Memory B cell (primary cell): ENCODE measurements at regions not wholly inside any gene's neighbourhood (a gene's known extent, or its start where the extent isn't known, plus 50 kb on each side); places are given as distances from the start of the nearest gene placed in this dataset.

ENCODE experiments used
- ATAC-seq: fragments of 150-1000 bp; cut with Tn5 transposase; 2 replicates; pipeline ENCODE4 v1.10.0; 2021; ENCODE audit warnings: low read depth, mild to moderate bottlenecking, moderate library complexity
- DNase-seq, 2 donors: peaks; one replicate each; pipeline ENCODE4 v3.0.0; 2022; ENCODE audit warnings: low spot score in 2 of 2
- H3K27ac Mint-ChIP-seq: one replicate; pipeline ENCODE4 v1.8.0; 2022; ENCODE audit warnings: mild to moderate bottlenecking, moderate library complexity, mixed read lengths
- H3K27me3 Mint-ChIP-seq: one replicate; pipeline ENCODE4 v1.8.0; 2022; ENCODE audit warnings: mixed read lengths
- H3K36me3 Mint-ChIP-seq: one replicate; pipeline ENCODE4 v1.8.0; 2022; ENCODE audit warnings: mild to moderate bottlenecking, mixed read lengths
- H3K4me1 Mint-ChIP-seq: one replicate; pipeline ENCODE4 v1.8.0; 2022; ENCODE audit warnings: mixed read lengths
- H3K4me3 Mint-ChIP-seq: one replicate; pipeline ENCODE4 v1.8.0; 2022; ENCODE audit warnings: mild to moderate bottlenecking, moderate library complexity, mixed read lengths
- H3K9me3 Mint-ChIP-seq: one replicate; pipeline ENCODE4 v1.8.0; 2022; ENCODE audit warnings: mixed read lengths

DNA sequence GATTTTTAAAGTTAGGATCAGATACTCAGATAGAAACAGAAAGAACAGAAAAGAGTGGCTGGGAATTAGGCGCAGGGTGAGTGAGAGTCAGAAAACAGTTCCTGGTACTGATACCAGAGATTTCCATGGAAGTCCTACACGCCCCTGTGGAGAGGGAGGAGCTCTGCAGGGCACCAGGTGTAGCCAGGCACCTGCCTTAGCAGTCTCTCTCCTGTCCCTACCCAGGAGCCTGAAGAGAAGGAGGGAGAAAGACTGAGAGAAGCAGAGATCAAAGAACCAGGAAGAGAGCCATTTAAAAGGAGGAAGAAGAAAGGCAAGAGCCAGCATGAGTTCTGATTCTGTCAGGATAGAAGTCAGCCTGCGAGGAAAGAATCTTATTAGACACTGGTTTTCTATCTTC is 65.0 kb downstream of the CBLN1 start:
- Mint-ChIP-seq H3K4me1 (no peaks in the 10 kb centered on the region), H3K36me3 (no peaks in the 10 kb centered on the region), H3K9me3 (peaks cover 4% of the 10 kb centered on the region), H3K27ac (no peak overlapping the region), H3K27me3 (no peaks in the 10 kb centered on the region), H3K4me3 (no peak overlapping the region)
- ATAC-seq (no peak), DNase-seq (no peak)

DNA sequence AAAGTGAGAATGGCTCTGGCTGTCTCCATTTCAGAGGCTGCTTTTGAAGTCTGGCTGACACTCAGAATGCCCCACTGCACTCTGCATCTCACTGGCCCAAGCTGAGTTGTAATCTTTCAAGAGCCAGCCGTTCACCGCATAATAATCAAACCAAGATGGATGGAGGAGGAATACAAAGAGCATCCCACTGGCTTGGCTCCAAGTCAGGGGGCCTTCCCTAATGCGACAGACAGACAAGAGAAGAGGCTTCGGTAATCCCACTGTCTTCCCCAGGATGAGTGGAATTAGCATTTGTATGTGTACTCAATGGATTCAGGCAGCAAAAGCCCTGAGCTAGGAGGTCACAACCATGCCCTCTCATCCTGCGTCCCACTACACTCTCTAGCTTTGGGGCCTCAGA is 68.0 kb downstream of the CBLN1 start:
- Mint-ChIP-seq H3K27ac (no peak overlapping the region), H3K4me1 (no peaks in the 10 kb centered on the region), H3K36me3 (no peaks in the 10 kb centered on the region), H3K4me3 (no peak overlapping the region), H3K9me3 (peaks cover under 1% of the 10 kb centered on the region), H3K27me3 (no peaks in the 10 kb centered on the region)
- ATAC-seq = no peak
- DNase-seq = no peak

DNA sequence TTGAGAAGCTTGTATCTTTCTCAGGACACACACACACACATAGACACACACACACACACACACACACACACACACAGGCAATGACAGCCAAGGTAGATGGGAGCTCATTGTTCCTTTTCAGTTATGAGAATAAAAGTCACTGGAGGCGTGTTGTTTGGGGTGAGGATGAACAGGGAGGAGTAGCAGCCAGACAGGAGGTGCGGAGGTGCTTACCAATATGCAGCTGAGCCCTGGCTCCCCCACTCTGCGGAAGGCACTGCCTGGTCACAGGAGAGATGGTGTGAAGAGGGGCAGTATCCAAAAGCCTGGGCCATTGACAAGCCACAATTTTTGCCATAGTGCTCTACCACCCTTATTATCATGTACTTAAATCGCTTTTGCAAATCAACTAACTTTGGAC is 77.4 kb downstream of the CBLN1 start:
- Mint-ChIP-seq H3K27me3 (no peaks in the 10 kb centered on the region), H3K4me1 (no peaks in the 10 kb centered on the region), H3K36me3 (no peaks in the 10 kb centered on the region), H3K27ac (no peak overlapping the region), H3K9me3 (peaks cover 5% of the 10 kb centered on the region), H3K4me3 (no peak overlapping the region)
- no peak for DNase-seq
- no peak for ATAC-seq

DNA sequence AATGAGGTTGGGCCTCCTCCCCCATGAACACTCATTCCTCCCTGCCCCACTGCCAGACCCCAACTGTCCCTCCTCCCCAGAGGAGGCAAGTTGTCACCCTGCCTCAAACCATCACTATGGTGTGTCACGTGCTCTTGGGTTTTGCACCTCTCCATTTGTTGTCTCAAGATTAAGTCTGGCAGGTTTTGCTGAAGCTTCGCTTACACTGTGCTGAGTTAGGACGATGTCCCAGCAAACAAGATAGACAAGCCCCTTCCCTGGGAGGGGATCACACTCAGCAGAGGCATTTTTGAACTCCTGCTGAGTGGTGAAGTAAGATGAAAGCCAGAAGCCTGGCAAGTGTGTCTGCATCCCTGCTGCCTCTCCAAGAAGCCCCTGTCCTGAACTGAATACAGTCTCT is 78.3 kb downstream of the CBLN1 start:
- Mint-ChIP-seq H3K27me3 (no peaks in the 10 kb centered on the region), H3K27ac (no peak overlapping the region), H3K9me3 (peaks cover 5% of the 10 kb centered on the region), H3K4me3 (no peak overlapping the region), H3K4me1 (no peaks in the 10 kb centered on the region), H3K36me3 (no peaks in the 10 kb centered on the region)
- DNase-seq (no peak), ATAC-seq (no peak)

DNA sequence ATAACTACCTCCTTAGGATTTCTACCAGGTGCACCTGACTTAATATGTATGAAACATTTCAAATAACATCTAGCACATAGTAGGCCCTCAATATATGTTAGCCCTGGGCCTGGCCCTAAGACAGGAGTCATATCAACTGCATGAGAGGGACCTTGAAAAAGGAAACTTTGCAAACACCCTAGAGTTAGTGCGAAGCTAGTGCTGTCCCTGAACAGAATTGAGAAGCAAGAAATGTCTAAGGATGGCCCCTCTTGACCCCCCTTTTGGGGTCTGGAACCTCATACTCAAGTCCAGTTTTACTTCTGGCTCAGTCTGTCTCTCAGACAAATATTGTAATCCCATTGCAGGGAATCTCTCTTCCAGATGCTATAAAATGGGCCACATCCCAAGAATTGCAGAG is 80.5 kb downstream of the CBLN1 start:
- no peak for ATAC-seq
- H3K27ac Mint-ChIP-seq = no peak overlapping the region
- H3K9me3 Mint-ChIP-seq = peaks cover 5% of the 10 kb centered on the region

DNA sequence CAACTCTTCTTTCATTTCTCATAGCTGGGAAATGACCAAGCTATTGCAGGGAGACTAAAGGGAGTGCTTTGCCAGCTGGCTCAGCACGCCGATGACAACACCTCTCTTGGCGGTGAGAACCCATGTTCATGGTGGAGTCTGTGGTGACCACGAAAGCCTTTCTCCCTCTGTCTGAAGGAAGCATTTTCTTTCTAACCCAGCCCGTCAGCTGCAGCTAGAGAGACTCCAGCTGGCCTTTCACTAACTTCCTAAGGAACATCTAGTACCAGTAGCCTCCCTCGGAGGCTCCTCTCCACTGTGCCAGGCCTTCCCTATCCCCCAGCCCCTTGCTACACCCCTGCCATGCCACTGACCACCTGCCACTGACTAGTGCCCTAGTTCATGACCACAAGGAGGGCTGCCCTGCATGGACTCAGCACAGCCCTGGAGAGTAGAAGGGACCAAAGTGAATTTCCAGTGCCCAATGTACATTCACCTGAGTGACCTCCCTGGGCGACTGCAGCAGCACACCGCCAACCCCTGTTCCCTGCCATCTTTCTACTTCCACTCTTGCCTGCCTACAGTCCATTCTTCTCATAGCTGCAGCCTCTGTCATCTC is 81.3 kb downstream of the CBLN1 start:
- peaks cover 5% of the 10 kb centered on the region for H3K9me3 Mint-ChIP-seq
- no peaks in the 10 kb centered on the region for H3K36me3 Mint-ChIP-seq
- no peak overlapping the region for H3K27ac Mint-ChIP-seq
- H3K4me3 Mint-ChIP-seq = no peak overlapping the region
- no peak for DNase-seq
- no peaks in the 10 kb centered on the region for H3K4me1 Mint-ChIP-seq
- no peaks in the 10 kb centered on the region for H3K27me3 Mint-ChIP-seq
- no peak for ATAC-seq

More for the DNA sequence above, 80.5 kb downstream of the CBLN1 start:
- Mint-ChIP-seq H3K27me3 (no peaks in the 10 kb centered on the region), H3K4me1 (no peaks in the 10 kb centered on the region), H3K4me3 (no peak overlapping the region), H3K36me3 (no peaks in the 10 kb centered on the region)
- no peak for DNase-seq

DNA sequence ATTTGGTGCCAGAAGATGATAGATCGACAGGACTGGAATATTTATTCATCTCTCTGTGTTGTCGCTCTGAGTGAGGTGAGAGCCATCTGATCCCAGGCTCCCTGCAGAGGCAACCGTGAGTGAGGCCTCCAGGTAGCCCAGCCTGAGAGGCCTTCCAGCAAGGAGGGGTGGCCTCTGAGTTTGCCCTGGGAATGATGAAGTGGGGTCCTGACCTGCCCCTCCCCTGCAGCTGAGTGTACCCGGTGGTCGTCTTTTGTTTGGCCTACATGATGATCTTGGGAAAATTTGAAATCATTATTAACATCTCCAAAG is 86.4 kb downstream of the CBLN1 start:
- H3K4me3 Mint-ChIP-seq = no peak overlapping the region
- no peaks in the 10 kb centered on the region for H3K4me1 Mint-ChIP-seq
- peaks cover 4% of the 10 kb centered on the region for H3K27me3 Mint-ChIP-seq
- H3K36me3 Mint-ChIP-seq = no peaks in the 10 kb centered on the region
- H3K27ac Mint-ChIP-seq = no peak overlapping the region
- ATAC-seq (no peak), DNase-seq (no peak)
- peaks cover 7% of the 10 kb centered on the region for H3K9me3 Mint-ChIP-seq

DNA sequence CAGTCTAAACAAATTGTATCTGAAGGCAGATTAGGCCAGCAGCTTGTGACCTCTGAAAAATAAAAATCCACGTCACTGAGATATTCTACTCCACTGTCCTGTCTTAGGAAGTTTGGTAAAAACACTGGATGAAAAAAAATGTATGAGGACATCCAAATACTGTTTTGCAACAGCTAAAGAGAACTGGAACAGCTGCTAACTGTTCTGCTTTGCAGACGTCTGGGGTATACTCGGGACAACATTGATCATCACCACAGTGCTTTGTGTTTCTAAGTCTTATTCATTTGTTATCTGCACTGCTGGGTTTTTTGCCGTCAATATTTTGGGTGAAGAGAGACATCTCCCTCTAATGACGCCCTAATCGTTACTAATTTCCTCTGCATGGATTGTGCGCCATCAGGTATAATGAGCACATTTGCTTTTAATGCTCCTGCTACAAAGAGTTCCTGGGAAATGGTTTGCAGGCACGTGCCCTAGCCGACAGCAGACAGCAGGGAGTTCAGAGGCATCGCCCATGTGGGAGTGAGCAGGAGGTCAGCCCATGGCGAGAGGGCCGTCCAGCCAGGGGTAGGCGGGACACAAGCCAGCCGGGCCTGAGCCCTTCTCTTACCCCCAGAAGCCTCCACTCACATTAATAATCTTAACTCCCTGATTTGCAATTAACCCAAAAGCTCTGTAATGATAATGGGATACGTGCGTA is 87.0 kb downstream of the CBLN1 start:
- DNase-seq = no peak
- Mint-ChIP-seq H3K36me3 (no peaks in the 10 kb centered on the region), H3K9me3 (peaks cover 9% of the 10 kb centered on the region), H3K27ac (no peak overlapping the region), H3K27me3 (peaks cover 4% of the 10 kb centered on the region), H3K4me3 (no peak overlapping the region), H3K4me1 (no peaks in the 10 kb centered on the region)
- ATAC-seq = no peak

DNA sequence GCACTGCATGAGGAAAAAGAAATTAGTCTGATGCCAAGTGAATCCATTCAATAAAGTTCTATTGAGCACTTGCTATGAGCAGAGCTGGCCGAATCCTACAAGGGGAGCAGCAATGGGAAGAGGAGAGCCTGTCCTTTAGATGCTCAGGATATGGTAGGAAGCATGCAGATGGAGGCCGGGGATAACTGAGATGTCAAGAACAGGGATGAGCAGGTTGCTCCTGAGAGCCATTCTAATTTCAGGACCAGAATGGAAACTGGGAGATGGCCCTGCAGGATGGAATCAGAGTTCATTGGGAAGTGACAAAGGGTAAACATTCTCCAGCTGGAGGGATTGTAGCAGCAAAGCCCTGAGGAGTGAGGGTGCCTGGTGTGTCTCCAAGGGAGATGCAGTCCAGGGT is 88.0 kb downstream of the CBLN1 start:
- Mint-ChIP-seq H3K27me3 (peaks cover 4% of the 10 kb centered on the region), H3K27ac (no peak overlapping the region), H3K4me3 (no peak overlapping the region), H3K36me3 (no peaks in the 10 kb centered on the region), H3K4me1 (no peaks in the 10 kb centered on the region), H3K9me3 (peaks cover 9% of the 10 kb centered on the region)
- DNase-seq (no peak), ATAC-seq (no peak)

DNA sequence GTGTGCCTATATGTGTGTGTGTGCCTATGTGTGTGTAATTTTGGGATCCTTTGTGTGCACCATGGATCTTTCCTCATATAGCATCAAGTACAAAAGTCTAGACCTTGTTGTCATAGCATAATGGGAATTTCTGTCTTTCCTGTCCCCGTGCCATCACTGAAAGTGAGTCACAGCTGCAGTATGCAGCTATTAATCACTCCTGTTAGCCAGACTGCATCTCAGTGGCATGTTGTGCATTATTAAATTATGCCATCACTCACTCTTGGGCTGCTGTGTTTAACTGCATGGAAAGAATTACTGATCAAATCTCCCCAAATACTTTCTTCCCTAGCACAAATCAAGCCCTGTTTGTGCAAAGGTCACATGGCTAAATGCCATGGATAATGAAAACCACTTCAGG is 92.4 kb downstream of the CBLN1 start:
- no peak for ATAC-seq
- Mint-ChIP-seq H3K27ac (no peak overlapping the region), H3K27me3 (peaks cover 4% of the 10 kb centered on the region), H3K4me3 (no peak overlapping the region), H3K4me1 (no peaks in the 10 kb centered on the region), H3K9me3 (peaks cover 11% of the 10 kb centered on the region), H3K36me3 (no peaks in the 10 kb centered on the region)
- no peak for DNase-seq

DNA sequence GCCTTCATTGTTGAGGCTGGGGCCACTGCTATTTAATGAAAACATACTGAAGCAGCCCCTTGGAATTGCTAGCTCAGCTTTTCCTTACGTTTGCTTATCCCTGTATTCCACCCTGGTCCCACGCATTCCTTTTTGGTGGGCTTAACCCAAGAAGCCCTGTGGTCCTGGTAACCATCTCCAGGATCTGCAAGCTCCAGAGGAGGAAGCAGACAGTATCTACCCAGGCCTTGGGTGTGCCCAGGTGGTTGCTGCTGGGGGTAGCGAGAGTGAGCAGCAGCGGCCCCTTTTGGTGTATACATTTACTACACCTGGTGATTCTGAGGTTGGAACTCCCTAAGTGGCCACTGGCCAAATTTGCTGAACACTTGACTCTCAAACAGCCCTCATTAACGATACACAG is 97.7 kb downstream of the CBLN1 start:
- Mint-ChIP-seq H3K9me3 (peaks cover 2% of the 10 kb centered on the region), H3K4me1 (no peaks in the 10 kb centered on the region), H3K27me3 (no peaks in the 10 kb centered on the region), H3K4me3 (no peak overlapping the region), H3K36me3 (no peaks in the 10 kb centered on the region), H3K27ac (no peak overlapping the region)
- ATAC-seq (no peak), DNase-seq (no peak)

DNA sequence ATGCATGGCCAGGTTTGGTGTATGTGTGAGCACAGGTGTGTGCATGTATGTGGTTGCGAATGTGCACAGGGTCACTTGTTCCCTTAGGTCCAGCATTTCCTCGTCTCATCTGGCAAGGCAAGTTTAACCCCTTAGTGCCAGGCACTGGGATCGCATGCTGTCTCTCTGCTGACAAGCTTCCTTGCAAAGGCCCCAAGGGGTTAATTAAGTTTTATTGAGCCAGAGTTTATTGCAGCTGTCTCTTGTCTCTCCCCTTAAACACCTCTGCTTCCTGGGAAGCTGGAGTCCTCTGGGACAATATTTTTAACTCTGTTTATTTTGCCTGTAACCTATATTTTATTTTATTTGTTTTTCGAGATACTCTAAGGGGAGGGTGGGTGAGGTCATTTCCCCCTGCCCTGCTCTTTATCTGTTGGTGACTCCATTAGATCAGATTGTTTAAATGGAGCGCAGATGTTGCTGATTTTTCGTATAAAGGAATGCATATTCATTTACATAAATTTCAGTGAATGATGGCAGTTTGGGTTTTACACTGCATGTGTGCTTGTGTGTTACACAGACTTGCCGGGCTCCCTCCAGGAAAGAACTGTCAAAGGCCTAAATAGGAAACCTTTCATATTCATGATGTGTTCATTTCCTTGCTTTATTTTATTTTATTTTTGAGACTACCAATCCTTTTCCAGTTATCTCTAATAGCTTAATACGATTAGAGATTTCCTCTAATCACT is 99.7 kb downstream of the CBLN1 start:
- no peak for ATAC-seq
- H3K36me3 Mint-ChIP-seq = no peaks in the 10 kb centered on the region

DNA sequence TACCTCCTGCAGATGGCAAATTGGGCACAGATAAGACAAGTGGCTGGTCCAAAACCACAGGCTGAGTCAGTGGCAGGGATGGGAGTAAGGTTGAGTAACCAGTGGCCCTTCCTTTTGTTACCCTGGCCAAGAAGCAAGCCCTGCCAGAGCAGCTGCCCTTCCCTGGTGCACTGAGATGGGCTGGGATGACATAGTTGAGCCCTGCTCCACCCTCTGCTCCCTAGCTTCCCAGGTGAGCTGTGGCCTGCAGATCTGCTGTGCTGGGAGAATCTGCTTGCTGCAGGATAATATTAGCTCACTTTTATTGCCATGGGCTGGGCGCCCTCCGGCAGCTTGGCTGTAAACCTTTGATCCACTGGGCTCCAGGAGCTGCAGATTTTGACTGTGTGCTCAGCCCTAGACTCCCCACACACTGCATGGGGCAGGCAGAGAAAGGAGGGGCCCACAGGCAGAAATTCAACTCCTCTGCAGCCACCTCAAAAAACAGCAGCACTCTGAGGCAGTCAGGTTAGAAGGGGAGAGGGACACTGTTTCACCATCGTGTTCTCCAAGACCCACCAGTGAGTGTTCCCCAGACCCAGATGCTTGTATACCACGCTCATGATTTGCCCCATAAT is 101.8 kb downstream of the CBLN1 start:
- H3K27ac Mint-ChIP-seq = no peak overlapping the region
- no peak for DNase-seq
- ATAC-seq = no peak
- no peak overlapping the region for H3K4me3 Mint-ChIP-seq
- peaks cover 4% of the 10 kb centered on the region for H3K9me3 Mint-ChIP-seq
- H3K4me1 Mint-ChIP-seq = no peaks in the 10 kb centered on the region
- H3K36me3 Mint-ChIP-seq = no peaks in the 10 kb centered on the region
- H3K27me3 Mint-ChIP-seq = no peaks in the 10 kb centered on the region

More for the DNA sequence above, 99.7 kb downstream of the CBLN1 start:
- no peak overlapping the region for H3K27ac Mint-ChIP-seq
- H3K9me3 Mint-ChIP-seq = no peaks in the 10 kb centered on the region
- H3K27me3 Mint-ChIP-seq = no peaks in the 10 kb centered on the region
- DNase-seq = no peak
- no peaks in the 10 kb centered on the region for H3K4me1 Mint-ChIP-seq
- no peak overlapping the region for H3K4me3 Mint-ChIP-seq

DNA sequence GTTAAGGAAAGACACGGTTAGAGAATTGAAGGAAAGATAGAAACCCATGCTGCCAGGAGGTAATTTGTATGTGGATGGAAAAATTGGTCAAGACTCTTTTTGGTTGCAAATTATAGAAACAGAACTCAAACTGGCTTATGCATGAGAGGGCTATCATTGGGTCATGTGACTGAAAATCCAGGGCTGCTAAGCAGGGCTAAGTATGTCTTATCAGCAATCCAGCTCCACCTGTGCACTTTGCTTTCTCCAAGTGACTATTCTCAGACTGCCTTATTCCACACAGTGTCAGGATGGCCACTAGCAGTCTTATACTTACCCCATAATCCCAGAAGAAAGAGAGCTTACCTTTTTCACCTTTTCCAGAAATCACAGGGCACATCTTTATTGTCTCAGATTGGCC is 113.5 kb downstream of the CBLN1 start:
- peaks cover 2% of the 10 kb centered on the region for H3K9me3 Mint-ChIP-seq

More for the DNA sequence above, 113.5 kb downstream of the CBLN1 start:
- ATAC-seq = no peak
- Mint-ChIP-seq H3K4me1 (no peaks in the 10 kb centered on the region), H3K27me3 (no peaks in the 10 kb centered on the region), H3K27ac (no peak overlapping the region), H3K36me3 (no peaks in the 10 kb centered on the region), H3K4me3 (no peak overlapping the region)
- no peak for DNase-seq
